T-helper 2 cell treated with Interferon-gamma antibody and Interleukin-4, amounts not matched to agents 5 μg/mL and 100 μg/mL, for 36 hours (primary cell): ENCODE measurements at regions not wholly inside any gene's neighbourhood (a gene's known extent, or its start where the extent isn't known, plus 50 kb on each side); places are given as distances from the start of the nearest gene placed in this dataset.
"Not testable (repeated sequence)": the region's sequence is repeated elsewhere in the genome, so short reads cannot be mapped to it uniquely, and the experiment has no call there.

Source experiments
- DNase-seq: peaks from one replicate; pipeline ENCODE4 v3.0.0; 2021; ENCODE audit warnings: low spot score
- H3K27ac Mint-ChIP-seq: one replicate; pipeline ENCODE4 v1.8.0; 2021; ENCODE audit warnings: mild to moderate bottlenecking, mixed read lengths
- H3K27me3 Mint-ChIP-seq: one replicate; pipeline ENCODE4 v1.8.0; 2021; ENCODE audit warnings: low read depth, mixed read lengths
- H3K36me3 Mint-ChIP-seq: one replicate; pipeline ENCODE4 v1.8.0; 2021; ENCODE audit warnings: low read depth, mixed read lengths
- H3K4me1 Mint-ChIP-seq: one replicate; pipeline ENCODE4 v1.8.0; 2021; ENCODE audit warnings: low read depth, mixed read lengths
- H3K4me3 Mint-ChIP-seq: one replicate; pipeline ENCODE4 v1.8.0; 2022; ENCODE audit warnings: mild to moderate bottlenecking, moderate library complexity, mixed read lengths
- H3K9me3 Mint-ChIP-seq: one replicate; pipeline ENCODE4 v1.8.0; 2021; ENCODE audit warnings: mixed read lengths

DNA sequence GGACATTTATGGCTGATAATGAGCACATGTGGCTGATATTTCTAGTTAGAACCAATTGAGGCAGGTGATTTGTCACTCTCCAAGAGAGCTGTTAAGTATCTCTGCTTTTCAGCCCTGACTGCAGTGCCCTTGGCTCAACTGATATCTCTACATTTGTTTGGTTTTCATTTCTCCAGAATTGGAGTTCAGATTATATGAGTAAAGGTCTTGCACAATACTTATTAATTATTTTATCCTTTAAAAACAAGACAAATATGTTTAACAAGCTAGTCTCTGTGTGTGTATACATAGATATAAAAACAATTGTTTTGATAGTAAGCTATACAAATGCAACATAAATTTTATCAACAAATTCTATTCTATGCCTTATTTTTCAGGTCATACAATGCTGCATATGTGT is 105.2 kb downstream of the BRMS1L start:
- Mint-ChIP-seq H3K27ac (no peak overlapping the region), H3K27me3 (no peaks in the 10 kb centered on the region), H3K4me3 (no peak overlapping the region), H3K4me1 (peaks cover 35% of the 10 kb centered on the region), H3K9me3 (no peaks in the 10 kb centered on the region), H3K36me3 (no peaks in the 10 kb centered on the region)
- DNase-seq: no peak

DNA sequence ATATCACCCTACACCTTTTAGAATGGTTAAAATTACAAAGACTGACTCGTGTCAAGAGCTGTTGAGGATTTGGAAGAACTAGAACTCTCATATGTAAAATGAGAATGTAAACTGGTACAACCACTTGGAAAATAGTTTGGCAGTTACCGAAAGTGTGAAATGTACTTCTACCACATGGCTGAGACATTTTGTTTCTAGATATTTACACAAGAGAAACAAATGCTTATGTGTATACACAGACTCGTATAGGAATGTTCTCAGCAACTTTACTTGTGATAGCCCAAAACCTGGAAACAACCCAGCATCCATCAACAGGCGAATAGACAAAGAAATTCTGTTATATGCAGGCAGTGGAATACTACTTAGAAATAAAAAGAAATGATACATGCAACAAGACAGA is 103.0 kb downstream of the BRMS1L start:
- no peaks in the 10 kb centered on the region for H3K9me3 Mint-ChIP-seq
- H3K36me3 Mint-ChIP-seq: no peaks in the 10 kb centered on the region
- H3K27ac Mint-ChIP-seq: no peak overlapping the region
- no peak for DNase-seq
- H3K4me1 Mint-ChIP-seq: peaks cover 22% of the 10 kb centered on the region
- no peak overlapping the region for H3K4me3 Mint-ChIP-seq
- H3K27me3 Mint-ChIP-seq: no peaks in the 10 kb centered on the region

DNA sequence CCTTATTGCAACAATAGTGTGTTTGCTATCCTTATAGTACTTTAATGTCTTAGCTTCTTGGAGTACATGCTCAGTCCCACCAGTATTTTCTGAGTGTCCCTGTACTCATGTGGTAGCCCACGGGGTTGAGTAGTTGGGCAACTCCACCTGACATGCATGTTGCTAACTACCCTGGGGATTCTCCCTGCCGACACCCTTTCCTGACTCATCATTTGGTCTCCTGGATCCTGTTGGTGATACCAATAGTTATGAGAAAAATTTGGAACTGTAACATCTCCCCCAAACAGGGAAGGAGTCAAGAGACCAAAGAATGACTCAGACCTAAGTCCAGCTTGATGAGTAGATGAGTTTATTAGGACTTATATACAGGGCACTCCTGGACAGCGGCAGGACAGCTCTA is 101.6 kb downstream of the BRMS1L start:
- Mint-ChIP-seq H3K27ac (no peak overlapping the region), H3K36me3 (no peaks in the 10 kb centered on the region), H3K27me3 (no peaks in the 10 kb centered on the region), H3K9me3 (no peaks in the 10 kb centered on the region), H3K4me3 (no peak overlapping the region), H3K4me1 (peaks cover 10% of the 10 kb centered on the region)
- DNase-seq: no peak

DNA sequence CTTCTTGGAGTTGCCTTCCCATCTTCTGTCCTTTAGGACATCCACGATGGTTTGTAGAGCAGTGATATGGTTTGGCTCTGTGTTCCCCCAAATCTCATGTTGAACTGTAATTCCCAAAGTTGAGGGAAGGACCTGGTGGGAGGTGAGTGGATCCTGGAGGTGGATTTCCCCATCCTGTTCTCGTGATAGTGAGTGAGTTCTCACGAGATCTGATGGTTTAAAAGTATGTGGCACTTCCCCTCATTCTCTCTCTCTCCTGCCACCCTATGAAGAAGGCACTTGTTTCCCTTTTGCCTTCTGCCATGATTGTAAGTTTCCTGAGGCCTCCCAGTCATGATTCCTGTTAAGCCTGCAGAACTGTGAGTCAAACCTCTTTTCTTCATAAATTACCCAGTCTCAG is 99.2 kb downstream of the BRMS1L start:
- Mint-ChIP-seq H3K4me3 (no peak overlapping the region), H3K27me3 (no peaks in the 10 kb centered on the region), H3K36me3 (no peaks in the 10 kb centered on the region), H3K27ac (no peak overlapping the region), H3K9me3 (peaks cover 12% of the 10 kb centered on the region), H3K4me1 (peaks cover 2% of the 10 kb centered on the region)
- no peak for DNase-seq

DNA sequence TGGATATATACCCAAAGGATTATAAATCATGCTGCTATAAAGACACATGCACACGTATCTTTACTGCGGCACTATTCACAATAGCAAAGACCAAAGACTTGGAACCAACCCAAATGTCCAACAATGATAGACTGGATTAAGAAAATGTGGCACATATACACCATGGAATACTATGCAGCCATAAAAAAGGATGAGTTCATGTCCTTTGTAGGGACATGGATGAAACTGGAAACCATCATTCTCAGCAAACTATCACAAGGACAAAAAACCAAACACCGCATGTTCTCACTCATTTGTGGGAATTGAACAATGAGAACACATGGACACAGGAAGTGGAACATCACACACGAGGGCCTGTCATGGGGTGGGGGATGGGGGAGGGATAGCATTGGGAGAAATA is 96.5 kb downstream of the BRMS1L start:
- DNase-seq, H3K27me3 Mint-ChIP-seq, H3K4me3 Mint-ChIP-seq, H3K4me1 Mint-ChIP-seq, H3K36me3 Mint-ChIP-seq, H3K27ac Mint-ChIP-seq: not testable (repeated sequence)
- peaks cover 22% of the 10 kb centered on the region for H3K9me3 Mint-ChIP-seq

DNA sequence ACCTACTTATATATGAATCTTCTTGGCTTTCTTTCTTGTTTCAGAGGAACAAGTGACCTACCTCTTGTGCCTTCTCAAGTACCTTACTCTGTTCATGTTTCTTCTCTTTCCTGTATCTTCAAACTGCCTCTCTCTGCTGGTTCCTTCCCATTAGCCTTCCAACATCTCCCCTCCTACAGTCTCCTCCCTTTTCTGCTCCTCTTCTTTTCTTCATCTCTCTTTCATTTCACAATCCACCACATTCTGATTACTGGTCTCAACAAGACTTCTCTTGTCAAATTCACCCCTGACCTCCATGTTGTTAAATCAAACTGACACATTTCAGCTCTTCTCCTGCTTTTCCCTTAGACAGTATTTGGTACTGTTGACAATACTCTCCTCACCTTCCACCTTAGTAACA is 95.6 kb downstream of the BRMS1L start:
- DNase-seq: no peak
- no peak overlapping the region for H3K4me3 Mint-ChIP-seq
- H3K27me3 Mint-ChIP-seq: no peaks in the 10 kb centered on the region
- H3K9me3 Mint-ChIP-seq: peaks cover 29% of the 10 kb centered on the region
- peaks cover 2% of the 10 kb centered on the region for H3K4me1 Mint-ChIP-seq
- no peak overlapping the region for H3K27ac Mint-ChIP-seq
- H3K36me3 Mint-ChIP-seq: peaks cover 3% of the 10 kb centered on the region
